ENCODE measurements at regions not wholly inside any gene's neighbourhood (a gene's known extent, or its start where the extent isn't known, plus 50 kb on each side); places are given as distances from the start of the nearest gene placed in this dataset.

DNA sequence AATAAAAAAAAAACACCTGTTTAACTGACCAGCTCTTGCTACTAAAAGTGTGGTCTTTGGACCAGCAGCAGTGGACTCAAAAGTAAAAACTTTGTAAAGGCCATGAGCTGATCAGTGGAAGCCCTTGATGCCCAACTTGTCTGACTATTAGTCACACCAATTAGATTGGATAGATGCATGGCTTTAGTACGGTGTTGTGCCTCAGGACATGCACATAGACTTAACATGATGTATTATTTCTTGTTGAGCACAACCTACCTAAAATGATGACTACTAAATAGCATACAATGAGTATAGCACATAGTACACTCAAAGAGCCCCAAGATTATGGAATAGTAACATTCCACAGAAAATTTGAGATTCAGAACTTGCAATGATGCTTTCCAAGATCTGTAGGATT lies 95.1 kb upstream of the FIBIN start:
- TF ChIP-seq NRF1 (conservative IDR thresholded peaks at IDR 0.05; ENCODE audit: low read depth, low read length) (no peak), GABPA (IDR thresholded peaks at IDR 0.05; ENCODE audit: low read depth) (no peak), SMAD1 (IDR thresholded peaks at IDR 0.05; ENCODE audit: low read depth, partially characterized antibody) (no peak)
- TF ChIP-seq, protein P1, sequence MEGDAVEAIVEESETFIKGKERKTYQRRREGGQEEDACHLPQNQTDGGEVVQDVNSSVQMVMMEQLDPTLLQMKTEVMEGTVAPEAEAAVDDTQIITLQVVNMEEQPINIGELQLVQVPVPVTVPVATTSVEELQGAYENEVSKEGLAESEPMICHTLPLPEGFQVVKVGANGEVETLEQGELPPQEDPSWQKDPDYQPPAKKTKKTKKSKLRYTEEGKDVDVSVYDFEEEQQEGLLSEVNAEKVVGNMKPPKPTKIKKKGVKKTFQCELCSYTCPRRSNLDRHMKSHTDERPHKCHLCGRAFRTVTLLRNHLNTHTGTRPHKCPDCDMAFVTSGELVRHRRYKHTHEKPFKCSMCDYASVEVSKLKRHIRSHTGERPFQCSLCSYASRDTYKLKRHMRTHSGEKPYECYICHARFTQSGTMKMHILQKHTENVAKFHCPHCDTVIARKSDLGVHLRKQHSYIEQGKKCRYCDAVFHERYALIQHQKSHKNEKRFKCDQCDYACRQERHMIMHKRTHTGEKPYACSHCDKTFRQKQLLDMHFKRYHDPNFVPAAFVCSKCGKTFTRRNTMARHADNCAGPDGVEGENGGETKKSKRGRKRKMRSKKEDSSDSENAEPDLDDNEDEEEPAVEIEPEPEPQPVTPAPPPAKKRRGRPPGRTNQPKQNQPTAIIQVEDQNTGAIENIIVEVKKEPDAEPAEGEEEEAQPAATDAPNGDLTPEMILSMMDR (IDR thresholded peaks at IDR 0.05 in 2 of 3, conservative IDR thresholded peaks at IDR 0.05 in 1 of 3; ENCODE audit: control insufficient read depth in 2 of 3, extremely low read depth in 1 of 3, insufficient read depth in 1 of 3, low read depth in 3 of 3, low read length in 3 of 3): no peak

Data from GM12878 (cell line).